ENCODE measurements at regions not wholly inside any gene's neighbourhood (a gene's known extent, or its start where the extent isn't known, plus 50 kb on each side); places are given as distances from the start of the nearest gene placed in this dataset.

DNA sequence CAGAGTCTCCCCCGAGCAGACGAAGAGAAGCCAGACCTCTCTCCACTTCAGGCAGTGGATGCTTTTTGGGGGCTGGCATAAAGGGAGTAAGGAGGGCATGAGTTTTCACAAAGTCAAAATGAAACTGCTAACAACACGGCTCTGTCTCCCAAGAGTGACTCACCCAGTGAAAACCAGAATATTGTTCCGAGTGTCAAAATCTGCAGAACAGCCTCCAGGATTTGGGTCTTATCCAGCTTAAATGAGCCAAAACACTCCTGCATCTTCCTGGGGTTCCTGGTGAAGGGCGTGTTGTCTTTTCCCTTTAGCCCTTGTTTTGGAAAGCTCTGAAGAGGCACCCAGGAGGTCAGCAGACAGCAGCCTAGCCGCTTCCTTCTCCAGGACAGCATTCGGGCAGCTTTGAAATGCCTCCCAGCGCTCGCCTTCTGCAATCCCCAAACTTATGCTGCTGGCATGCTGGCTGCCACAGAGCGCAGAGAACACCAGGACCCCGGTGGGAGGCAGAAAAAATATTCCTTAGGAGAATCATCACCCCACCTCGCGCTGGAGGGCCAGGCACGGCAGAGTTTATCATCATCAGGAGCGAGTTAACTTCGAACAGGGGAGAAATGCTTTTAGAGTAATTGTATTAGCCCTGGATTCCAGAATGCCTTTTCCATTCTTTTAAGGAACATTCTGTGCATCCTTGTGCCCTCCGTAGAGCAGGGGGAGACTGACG is 117.7 kb upstream of the NCOR2 start:
- Mint-ChIP-seq H3K27me3 (peaks cover 15% of the 10 kb centered on the region), H3K4me1 (peaks cover 70% of the 10 kb centered on the region), H3K4me3 (no peak overlapping the region), H3K27ac (no peak overlapping the region), H3K9me3 (no peaks in the 10 kb centered on the region)
- peak; percentile 64 for ATAC-seq
- peak in 1 of 2 donors; percentile 12 for DNase-seq

DNA sequence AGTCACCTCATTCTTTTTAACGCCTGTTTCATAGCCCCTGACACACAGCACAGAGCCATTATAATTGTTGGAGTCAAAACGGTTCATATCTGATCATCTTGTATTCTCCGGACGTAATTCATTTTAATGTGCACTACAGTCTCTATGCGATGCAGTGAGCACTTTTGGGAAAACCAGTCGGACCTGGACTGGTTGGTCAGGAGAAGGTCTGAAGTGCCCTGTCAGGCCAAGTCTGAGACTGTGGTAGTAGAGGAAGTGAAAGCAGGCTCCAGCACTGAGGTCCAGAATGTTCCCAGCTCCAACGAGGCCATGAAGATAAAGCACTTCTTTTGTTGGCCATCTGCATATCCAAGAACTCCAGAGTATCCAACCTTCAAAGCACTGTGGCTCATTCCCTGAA is 117.1 kb upstream of the NCOR2 start:
- no peaks in the 10 kb centered on the region for H3K9me3 Mint-ChIP-seq
- no peak overlapping the region for H3K27ac Mint-ChIP-seq
- ATAC-seq (no peak), DNase-seq (no peak)
- H3K4me1 Mint-ChIP-seq: peaks cover 70% of the 10 kb centered on the region
- H3K27me3 Mint-ChIP-seq: peaks cover 19% of the 10 kb centered on the region
- no peak overlapping the region for H3K4me3 Mint-ChIP-seq

DNA sequence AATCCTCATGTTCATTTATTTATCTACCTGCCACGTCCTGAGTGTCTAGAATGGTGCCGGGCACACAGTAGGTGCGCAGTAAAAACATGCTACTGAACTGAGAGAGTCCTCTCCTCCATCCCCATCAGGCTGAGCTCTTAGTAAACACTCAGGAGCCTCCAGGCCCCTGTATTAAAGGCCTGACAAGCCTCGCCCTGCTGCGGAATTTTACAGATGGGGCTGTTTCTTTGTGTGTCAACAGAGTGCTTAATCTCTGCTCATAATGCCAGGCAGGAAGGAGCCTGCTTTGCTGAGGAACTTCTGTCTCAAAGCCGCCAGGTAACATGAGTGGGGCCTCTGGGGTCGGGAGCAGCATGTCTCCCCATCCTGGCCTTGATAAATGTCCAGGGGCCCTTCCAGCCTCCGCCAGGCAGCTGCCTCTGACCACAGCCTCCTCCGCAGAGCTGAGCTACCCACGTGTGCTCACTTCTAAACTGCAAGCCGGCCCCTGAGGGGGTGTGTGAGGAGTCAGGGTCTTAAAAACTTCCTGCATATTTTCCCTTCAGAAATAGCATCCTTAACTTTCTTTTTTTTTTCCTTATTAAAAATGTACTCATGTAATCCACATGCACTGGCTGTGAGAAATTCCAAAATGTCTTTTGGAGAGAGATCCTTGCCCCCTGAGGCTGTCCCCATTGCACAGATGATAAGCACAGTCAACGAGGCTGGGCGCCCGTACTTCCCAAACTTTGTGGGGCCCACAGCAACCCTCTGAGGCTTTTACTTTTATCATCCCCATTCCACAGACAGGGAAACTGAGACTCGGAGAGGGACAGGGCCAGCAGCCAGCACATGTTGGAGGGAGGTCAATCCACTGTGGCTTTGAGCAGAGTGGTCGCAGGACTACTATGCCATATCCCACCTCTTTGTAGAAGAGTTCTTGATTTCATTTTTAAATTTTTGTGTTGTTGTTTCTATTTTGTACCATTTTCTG is 116.0 kb upstream of the NCOR2 start:
- H3K27ac Mint-ChIP-seq: no peak overlapping the region
- H3K9me3 Mint-ChIP-seq: no peaks in the 10 kb centered on the region
- H3K4me3 Mint-ChIP-seq: no peak overlapping the region
- H3K4me1 Mint-ChIP-seq: peaks cover 71% of the 10 kb centered on the region
- ATAC-seq: no peak
- H3K27me3 Mint-ChIP-seq: peaks cover 18% of the 10 kb centered on the region
- DNase-seq: no peak

DNA sequence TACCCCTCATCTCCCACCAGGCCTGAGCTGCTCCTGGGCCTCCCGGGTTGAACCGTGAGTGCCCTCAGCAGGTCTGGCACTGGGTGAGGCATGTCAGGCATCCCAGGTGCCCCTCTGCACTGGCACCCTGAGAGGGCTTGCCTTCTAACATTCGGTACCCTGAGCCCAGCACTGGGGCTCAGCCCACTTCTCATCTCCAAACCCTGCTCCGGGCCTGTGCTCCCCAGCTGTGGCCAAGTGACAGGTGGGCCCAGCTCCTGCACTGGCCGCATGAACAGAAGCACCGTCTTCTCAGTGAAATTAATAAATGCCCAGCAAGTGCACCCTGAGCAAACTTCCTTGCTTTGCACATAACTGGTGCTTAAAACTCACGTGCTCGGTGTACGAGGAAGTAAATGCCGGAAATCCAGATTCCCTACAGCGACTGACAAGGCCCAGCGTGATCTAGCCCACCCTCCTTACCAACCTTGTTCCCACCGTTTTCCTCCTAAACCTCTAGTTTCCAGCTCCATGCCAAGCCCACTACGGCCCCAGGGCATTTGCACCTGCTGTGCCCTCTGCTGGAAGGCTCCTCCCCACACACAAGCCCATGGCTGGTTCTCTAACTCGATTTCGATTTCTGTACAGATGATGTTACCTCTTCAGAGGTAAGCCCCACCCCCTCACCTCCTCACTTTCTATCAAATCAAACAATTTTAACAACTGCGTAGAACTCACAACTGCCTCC is 115.2 kb upstream of the NCOR2 start:
- Mint-ChIP-seq H3K4me3 (no peak overlapping the region), H3K4me1 (peaks cover 62% of the 10 kb centered on the region), H3K27me3 (peaks cover 16% of the 10 kb centered on the region), H3K9me3 (no peaks in the 10 kb centered on the region), H3K27ac (no peak overlapping the region)
- DNase-seq (no peak), ATAC-seq (no peak)

DNA sequence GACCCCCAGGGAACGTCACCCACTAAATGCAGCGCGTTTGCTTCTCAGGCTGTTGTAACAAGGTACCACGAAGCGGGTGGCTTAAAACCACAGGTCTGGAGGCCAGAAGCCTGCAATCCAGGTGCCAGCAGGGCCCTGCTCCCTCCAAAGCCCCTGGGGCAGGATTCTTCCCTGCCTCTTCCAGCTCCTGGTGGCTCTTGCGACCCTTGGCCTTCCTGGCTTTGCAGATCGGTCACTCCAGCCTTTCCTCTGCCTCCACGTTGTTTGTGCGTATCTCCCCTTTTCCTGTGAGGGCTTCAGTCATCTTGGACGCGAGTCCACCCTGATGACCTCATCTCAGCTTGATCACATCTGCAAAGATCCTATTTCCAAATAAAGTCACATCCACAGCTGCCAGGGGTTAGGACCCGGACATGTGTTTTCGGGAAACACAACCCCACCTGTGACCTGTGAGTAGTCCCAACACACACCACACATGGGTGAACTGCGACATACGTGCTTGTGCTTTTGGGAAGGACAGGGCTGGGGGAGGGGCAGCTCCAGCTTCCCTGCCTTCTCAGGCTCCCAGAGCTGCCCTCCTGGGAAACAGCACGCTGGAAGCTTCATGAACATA is 114.5 kb upstream of the NCOR2 start:
- H3K27me3 Mint-ChIP-seq: peaks cover 16% of the 10 kb centered on the region
- peaks cover 55% of the 10 kb centered on the region for H3K4me1 Mint-ChIP-seq
- ATAC-seq (no peak), DNase-seq (no peak)
- H3K27ac Mint-ChIP-seq: no peak overlapping the region
- no peak overlapping the region for H3K4me3 Mint-ChIP-seq
- no peaks in the 10 kb centered on the region for H3K9me3 Mint-ChIP-seq

DNA sequence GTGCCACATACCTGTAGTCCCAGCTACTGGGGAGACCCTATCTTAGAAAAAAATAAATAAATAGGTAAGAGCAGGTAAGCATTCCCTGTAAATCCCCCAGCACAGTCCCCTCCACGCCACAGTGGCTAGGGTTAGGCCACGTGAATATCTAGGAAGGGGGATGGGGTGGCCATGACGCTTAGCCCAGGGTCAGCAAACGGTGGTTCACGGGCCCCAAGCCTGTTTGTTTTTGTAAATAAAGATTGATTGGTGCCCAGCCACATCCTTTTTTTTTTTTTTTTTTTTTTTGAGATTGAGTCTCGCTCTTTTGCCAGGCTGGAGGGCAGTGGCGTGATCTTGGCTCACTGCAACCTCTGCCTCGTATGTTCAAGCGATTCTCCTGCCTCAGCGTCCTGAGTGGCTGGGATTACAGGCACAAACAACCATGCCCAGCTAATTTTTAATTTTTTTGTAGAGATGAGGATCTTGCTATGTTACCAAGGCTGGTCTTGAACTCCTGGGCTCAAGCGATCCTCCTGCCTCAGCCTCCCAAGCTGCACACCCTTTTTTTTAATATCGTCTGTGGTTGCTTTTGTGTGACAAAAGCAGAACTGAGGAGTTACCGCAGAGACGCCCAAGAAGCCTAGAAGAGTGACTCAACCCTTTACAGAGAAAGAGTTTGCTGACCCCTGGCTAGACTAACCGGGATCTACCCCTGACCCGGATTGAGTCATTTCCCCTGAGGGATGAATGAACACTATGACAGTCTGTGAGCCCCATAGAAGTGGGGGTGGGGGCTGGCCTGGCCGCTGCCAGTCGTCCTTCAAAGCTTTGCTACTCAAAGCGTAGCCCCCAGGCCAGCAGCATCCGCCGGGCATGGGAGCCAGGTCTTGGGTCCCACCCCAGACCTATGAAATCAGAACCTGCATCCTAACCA is 113.7 kb upstream of the NCOR2 start:
- no peak overlapping the region for H3K4me3 Mint-ChIP-seq
- peaks cover 53% of the 10 kb centered on the region for H3K4me1 Mint-ChIP-seq
- DNase-seq (peak; percentile 33 to 37), ATAC-seq (peak; percentile 88)
- no peaks in the 10 kb centered on the region for H3K9me3 Mint-ChIP-seq
- H3K27ac Mint-ChIP-seq: no peak overlapping the region
- H3K27me3 Mint-ChIP-seq: peaks cover 16% of the 10 kb centered on the region

DNA sequence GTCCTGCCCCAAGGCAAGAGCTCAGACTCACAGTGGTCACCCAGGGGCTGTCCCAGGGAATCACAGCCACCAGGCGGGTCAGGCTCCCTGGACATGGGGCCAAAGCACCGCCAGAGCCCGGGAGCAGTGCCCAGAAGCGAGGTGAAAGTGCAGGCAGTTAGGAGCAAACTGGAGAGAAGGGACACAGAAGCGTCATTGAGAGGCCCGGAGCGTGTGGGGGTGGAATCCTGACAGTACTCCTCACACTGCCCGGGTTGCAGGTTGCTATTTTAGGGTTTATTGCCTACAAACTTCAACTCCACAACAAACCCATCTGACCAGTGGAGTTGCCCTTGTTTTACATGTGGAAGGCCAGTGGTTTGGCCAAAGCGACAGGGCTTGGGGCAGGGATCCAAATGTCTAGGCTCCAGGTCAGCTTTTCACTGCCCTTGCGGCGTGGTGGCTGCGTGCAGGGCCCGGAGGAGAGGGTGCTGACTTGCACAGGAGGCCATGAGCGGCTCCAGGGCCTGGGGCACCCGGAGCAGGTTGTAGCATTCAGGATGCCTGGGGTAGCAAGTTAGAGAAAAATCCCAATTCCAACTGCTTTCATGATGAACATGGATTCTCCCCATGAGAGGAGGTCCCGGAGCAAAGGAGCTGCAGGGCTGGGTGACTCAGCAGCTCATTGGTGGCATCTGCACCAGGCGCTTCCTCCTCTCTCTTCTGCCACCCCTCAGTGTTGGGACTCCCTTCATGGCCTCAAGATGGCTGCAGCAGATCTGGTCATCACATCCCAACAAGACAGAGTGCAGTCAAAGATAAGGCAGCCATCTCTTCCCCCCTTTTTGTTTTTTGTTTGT is 112.3 kb upstream of the NCOR2 start:
- Mint-ChIP-seq H3K9me3 (no peaks in the 10 kb centered on the region), H3K27ac (no peak overlapping the region), H3K4me1 (peaks cover 40% of the 10 kb centered on the region), H3K4me3 (no peak overlapping the region), H3K27me3 (peaks cover 8% of the 10 kb centered on the region)
- DNase-seq: no peak
- no peak for ATAC-seq

DNA sequence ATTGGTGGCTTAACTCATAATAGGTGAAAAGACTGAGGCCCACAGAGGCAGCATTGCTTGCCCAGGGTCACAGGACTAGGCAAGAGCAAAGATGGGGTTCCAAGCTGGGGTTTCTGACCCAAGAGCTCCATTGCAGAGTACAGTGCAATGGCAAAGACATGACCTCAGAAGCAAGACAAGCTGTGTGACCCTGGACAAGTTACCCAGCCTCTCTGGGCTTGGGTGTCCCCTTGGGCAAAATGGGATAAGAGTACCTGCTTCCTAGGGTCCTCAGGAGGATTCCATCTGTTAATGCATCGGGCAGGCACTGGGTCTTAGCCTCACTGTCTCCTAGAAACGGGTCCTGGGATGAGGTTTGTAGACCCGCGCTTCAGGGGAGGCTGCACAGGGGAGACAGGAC is 111.6 kb upstream of the NCOR2 start:
- H3K4me1 Mint-ChIP-seq: peaks cover 33% of the 10 kb centered on the region
- no peaks in the 10 kb centered on the region for H3K9me3 Mint-ChIP-seq
- no peak overlapping the region for H3K4me3 Mint-ChIP-seq
- ATAC-seq: no peak
- H3K27ac Mint-ChIP-seq: no peak overlapping the region
- H3K27me3 Mint-ChIP-seq: peaks cover 8% of the 10 kb centered on the region
- DNase-seq: no peak

DNA sequence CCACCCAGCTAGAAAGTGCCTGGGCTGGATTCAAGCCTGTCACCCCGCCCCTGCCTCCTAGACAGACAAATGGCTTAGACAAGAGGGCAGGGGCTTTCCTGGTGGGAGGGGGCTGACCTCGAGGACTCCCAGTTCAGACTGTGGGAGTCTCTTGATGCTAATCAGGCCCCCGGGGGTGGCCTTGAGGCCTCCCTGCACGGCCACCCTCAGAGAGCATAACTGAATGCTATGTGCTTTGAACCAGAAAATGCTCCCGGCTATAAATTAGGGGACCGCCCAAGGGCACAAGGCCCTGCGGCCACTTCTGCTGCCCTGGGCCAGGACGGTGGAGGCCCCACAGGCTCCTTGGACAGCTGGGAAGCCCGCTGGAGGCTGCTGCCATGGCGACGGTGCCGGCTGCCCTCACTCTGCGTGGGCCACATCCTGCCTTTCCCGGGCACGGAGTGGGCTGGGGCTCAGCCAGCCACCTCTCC is 111.0 kb upstream of the NCOR2 start:
- H3K27ac Mint-ChIP-seq: no peak overlapping the region
- no peak for ATAC-seq
- H3K9me3 Mint-ChIP-seq: no peaks in the 10 kb centered on the region
- H3K4me1 Mint-ChIP-seq: peaks cover 27% of the 10 kb centered on the region
- no peak overlapping the region for H3K4me3 Mint-ChIP-seq
- DNase-seq: no peak
- H3K27me3 Mint-ChIP-seq: peaks cover 8% of the 10 kb centered on the region

DNA sequence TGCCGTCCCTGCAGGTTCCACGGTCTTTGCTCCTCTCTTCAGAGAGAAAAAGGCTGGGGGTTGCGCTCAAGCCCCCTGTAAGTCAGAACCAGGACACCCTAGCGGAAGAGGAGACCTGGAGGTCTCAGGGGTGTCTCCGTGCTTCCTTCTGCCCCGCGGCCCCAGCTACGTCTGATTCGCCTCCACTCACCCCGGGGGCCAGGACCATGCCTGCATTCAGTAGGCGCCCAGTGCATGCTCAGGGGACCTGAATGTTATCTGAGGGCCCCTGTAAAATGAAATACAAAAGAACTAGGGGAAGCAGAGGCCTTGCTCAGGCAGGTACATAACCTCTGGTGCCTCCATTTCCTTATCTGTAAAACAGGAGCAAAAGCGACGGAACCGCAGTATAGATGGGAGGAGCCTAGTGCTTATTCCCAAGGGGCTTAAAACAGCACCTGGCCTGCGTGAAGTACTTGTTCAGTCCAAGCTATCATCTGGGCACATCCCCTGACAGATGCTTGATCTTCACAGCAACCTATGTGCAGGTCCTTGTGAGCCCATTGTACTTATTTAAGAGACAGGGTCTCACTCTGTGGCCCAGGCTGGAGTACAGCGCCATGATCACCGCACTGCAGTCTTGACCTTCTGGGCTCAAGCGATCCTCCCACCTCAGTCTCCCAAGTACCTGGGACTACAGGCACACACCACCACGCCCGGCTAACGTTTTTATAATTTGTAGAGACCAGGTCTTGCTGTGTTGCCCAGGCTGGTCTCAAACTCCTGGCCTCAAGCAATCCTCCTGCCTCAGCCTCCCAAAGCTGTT is 110.3 kb upstream of the NCOR2 start:
- Mint-ChIP-seq H3K4me3 (no peak overlapping the region), H3K27ac (no peak overlapping the region), H3K27me3 (peaks cover 8% of the 10 kb centered on the region), H3K9me3 (no peaks in the 10 kb centered on the region), H3K4me1 (peaks cover 20% of the 10 kb centered on the region)
- DNase-seq (no peak), ATAC-seq (no peak)

DNA sequence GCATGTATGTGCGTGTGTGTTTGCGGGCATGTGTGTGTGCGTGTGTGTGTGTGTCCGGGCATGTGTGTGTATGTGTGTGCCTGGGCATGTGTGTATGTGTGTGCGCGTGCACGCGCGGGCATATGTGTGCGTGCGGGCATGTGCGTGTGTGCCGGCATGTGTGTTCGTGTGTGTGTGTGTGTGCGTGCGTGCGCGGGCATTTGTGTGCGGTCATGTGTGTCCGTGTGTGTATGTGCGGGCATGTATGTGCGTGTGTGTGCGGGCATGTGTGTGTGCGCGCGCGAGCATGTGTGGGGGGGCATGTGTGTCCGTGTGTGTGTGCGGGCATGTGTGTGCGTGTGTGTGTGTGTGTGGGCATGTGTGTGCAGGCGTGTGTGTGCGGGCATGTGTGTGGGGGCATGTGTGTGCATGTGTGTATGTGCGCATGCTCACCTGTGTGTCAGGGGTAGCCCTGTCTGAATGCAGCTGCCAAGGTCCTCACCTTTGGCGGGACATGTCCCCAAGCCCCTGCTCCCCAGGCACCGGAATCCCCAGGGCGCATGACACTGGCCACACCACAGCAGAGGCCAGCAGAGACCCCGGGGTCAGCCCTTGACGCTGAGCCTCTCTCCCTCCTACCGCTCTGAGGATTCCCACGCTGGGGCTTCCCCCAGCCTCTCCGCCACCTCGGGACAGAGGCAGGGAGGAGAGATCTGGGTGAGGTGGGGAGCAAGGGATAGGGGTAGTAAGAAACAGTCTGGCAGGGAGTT is 109.5 kb upstream of the NCOR2 start:
- peaks cover 15% of the 10 kb centered on the region for H3K4me1 Mint-ChIP-seq
- H3K4me3 Mint-ChIP-seq: no peak overlapping the region
- no peaks in the 10 kb centered on the region for H3K9me3 Mint-ChIP-seq
- ATAC-seq: no peak
- H3K27ac Mint-ChIP-seq: no peak overlapping the region
- DNase-seq: no peak
- peaks cover 8% of the 10 kb centered on the region for H3K27me3 Mint-ChIP-seq

DNA sequence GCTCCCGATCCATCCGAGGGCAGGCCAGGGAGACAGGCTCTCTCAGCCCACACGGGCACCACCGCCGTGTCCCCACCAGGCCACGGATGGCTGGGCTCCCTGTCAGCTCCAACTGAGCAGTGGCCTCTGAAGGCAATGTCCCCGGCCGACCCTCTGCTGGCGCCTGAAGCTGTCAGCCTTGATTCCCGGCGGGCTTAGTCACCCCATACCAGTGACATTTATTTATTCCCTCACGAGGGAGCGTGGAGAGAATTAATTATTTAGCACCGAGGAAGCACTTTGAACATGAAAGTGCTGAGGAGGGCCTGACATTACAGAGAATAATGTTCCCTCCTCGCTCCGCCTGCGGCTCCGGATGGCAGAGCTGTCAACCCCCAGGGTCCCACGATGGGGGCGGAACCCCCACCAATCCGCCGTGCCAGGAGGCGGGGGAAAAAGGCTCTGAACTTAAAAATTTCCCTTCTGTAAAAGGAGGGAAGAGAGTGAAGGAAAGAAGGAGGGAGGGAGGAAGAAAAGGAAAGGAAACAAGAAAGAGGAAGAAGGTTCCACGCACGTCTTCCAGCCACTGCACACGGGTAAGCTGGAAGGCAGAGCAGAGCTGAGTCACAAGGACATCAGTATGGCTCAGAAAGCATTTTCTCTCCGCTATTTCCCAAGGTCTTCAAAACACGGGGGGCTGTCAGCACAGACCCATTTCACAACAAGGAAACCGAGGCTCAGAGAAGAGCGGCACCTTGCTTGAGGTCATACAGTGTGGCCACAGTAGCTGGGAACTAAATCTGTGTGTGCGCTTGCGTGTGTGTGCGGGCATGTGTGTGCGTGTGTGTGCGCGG is 108.7 kb upstream of the NCOR2 start:
- no peak for DNase-seq
- Mint-ChIP-seq H3K27ac (peak overlapping the region in 1 of 2 donors; percentile 3), H3K27me3 (peaks cover 8% of the 10 kb centered on the region), H3K9me3 (no peaks in the 10 kb centered on the region), H3K4me3 (no peak overlapping the region), H3K4me1 (peaks cover 7% of the 10 kb centered on the region)
- ATAC-seq: no peak

Measured in stimulated activated naive CD8-positive, alpha-beta T cell treated with anti-CD3 and anti-CD28 coated beads, Interleukin-15, amount 100 ng/mL, for 72 hours (primary cell).